ENCODE measurements at regions not wholly inside any gene's neighbourhood (a gene's known extent, or its start where the extent isn't known, plus 50 kb on each side); places are given as distances from the start of the nearest gene placed in this dataset.

DNA sequence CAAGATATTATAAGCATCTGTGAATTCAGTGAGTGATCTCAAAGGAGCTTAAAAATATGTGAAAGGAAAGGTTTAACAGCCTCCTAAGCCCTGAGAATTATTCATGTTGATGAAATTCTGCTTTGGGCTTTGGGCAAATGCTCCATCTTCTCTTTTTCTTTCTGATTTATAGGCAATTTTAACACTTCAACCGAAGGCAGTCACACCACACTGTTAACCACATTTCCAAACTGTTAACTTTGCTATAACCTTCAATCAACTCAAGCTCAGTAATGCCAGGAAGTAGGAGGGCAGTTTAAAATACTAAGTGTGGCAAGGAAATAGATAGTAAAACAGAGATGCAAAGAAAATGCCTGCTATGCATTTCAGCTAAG is 54.4 kb upstream of the NEK7 start:
- no peak for DNase-seq (ENCODE audit: low read depth in 3 of 3, low spot score in 2 of 3)

DNA sequence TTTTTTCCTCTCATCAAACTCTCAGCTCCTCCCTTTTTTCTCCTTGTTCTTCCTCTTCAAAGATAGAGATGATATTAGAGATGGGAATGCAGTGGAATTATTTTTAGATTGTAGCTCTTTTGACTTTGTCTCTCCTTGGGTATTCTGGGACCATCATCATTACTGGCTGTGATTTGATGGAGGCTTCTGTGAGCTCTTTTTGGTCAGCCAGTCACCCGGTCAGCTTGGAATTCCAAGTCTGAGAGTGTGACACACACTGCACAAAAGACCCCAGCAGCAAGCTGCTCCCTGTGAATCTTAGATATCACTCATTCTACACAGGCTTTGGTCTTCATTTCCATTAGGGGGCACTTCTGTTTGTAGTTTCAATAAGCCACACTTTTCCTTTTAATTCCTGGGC is 51.6 kb upstream of the NEK7 start:
- no peak for DNase-seq (ENCODE audit: low read depth in 3 of 3, low spot score in 2 of 3)

DNA sequence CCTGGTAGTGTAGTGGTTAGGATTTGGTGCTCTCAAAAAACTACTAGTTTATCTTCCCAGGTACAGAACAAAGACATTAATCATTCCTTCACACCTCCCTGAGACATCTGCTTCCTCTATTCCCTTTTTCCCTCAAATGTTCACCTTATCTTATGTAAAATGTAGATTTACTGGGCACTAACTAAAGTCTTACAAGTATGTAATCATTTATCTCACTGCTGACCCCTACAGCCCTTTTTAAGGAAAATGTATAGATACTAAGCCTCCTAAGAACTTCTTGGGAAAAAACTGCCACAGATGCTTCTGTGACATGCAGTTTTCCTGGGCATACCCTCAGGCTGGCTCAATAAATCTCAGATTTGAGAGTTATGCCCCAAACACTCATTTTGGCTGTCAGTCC is 50.8 kb upstream of the NEK7 start:
- no peak for DNase-seq (ENCODE audit: low read depth in 3 of 3, low spot score in 2 of 3)

All from right renal cortex interstitium (tissue), 3 donors.